ENCODE measurements at regions not wholly inside any gene's neighbourhood (a gene's known extent, or its start where the extent isn't known, plus 50 kb on each side); places are given as distances from the start of the nearest gene placed in this dataset.
A peak's percentile ranks its signal among the peaks of the same experiment; 100 is the strongest.
"Not testable (repeated sequence)": the region's sequence is repeated elsewhere in the genome, so short reads cannot be mapped to it uniquely, and the experiment has no call there.

DNA sequence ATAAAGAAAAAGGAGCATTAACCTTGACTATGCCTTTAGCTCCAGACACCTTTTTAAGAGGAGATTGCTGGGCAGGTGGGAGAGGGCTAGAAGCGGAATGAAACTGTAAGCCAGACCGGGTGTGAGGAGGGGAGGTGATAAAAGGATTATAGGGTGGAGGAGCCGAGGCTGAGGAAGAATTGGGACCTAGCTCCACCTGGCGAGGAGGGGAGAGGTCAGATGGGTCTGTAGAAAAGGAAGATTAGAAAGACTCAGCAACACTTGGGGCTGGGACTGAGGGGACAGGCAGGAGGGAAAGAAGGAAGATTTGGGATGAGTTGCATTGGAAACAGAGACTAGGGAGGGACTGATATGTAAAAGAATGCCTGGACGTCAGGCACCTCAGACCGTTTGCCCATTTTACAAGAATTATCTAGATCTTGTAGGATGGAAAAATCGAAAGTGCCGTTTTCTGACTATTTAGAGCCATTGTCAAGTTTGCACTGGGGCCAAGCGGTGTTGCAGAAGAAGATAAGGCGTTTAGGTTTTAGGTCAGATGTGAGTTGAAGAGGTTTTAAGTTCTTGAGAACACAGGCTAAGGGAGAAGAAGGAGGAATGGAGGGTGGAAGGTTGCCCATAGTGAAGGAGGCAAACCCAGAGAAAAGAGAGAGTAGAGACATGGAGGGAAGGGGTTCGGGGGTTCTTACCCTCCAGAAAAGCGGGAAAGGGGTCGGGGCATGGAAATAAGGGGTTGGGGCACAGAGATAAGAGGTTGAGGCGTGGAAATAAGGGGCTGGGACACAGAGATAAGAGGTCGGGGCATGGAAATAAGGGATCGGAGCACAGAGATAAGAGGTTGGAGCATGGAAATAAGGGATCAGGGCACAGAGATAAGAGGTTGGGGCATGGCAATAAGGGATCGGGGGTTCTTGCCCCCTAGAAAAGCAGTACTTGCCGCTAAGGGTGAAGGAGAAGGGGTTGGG lies 164.5 kb upstream of the JADE1 start:
- H3K9me3 ChIP-seq (ENCODE audit: severe bottlenecking); H3K36me3 ChIP-seq; H3K4me3 ChIP-seq (ENCODE audit: low read depth, low read length); H3K27me3 ChIP-seq (ENCODE audit: insufficient read depth, low read depth, severe bottlenecking); H3K27ac ChIP-seq: not testable (repeated sequence)
- TF ChIP-seq, protein P1, sequence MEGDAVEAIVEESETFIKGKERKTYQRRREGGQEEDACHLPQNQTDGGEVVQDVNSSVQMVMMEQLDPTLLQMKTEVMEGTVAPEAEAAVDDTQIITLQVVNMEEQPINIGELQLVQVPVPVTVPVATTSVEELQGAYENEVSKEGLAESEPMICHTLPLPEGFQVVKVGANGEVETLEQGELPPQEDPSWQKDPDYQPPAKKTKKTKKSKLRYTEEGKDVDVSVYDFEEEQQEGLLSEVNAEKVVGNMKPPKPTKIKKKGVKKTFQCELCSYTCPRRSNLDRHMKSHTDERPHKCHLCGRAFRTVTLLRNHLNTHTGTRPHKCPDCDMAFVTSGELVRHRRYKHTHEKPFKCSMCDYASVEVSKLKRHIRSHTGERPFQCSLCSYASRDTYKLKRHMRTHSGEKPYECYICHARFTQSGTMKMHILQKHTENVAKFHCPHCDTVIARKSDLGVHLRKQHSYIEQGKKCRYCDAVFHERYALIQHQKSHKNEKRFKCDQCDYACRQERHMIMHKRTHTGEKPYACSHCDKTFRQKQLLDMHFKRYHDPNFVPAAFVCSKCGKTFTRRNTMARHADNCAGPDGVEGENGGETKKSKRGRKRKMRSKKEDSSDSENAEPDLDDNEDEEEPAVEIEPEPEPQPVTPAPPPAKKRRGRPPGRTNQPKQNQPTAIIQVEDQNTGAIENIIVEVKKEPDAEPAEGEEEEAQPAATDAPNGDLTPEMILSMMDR (IDR thresholded peaks at IDR 0.05; ENCODE audit: low read depth, low read length): peak; percentile 44; the same call in 1 of the 2 replicates
- peak; percentile 84 for DNase-seq

DNA sequence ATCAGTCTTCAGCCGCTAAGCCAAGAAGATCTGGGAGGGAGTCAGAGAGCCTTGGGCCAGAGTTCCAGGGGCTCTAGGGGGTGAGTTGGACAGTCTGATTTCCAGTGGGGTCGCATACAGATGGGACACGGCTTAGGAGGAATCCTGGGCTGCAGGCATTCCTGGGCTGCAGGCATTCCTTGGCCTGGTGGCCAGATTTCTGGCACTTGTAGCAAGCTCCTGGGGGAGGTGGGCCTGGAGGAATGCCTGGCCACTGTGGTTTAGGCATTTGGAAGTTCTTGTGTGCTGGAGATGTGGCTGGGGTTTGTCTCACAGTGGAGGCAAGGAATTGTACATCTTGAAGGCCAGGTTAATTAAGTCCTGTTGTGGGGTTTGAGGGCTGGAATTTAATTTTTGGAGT lies 165.4 kb upstream of the JADE1 start:
- H3K27me3 ChIP-seq (ENCODE audit: insufficient read depth, low read depth, severe bottlenecking); H3K27ac ChIP-seq; H3K36me3 ChIP-seq; H3K9me3 ChIP-seq (ENCODE audit: severe bottlenecking); H3K4me3 ChIP-seq (ENCODE audit: low read depth, low read length); DNase-seq: not testable (repeated sequence)

DNA sequence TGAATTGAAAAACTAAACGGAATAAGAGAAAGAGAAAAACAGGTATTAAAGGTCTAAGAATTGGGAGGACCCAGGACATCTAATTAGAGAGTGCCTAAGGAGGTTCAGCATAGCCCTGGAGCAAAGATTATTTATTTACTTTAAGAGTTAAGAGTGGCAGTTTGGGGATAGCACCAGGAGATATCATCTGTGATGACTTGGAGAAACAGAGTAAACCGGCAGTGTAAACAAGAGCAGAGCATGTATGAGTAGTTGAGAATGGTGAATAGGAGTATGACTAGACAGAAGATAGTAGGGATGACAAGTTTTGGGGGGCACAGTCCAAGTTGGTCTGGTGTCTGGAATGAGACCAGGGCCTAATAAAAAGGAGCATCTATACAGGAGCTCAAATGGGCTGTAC lies 167.9 kb upstream of the JADE1 start:
- not testable (repeated sequence) for H3K9me3 ChIP-seq (ENCODE audit: severe bottlenecking); H3K36me3 ChIP-seq; H3K27me3 ChIP-seq (ENCODE audit: insufficient read depth, low read depth, severe bottlenecking); DNase-seq; H3K27ac ChIP-seq; H3K4me3 ChIP-seq (ENCODE audit: low read depth, low read length)

DNA sequence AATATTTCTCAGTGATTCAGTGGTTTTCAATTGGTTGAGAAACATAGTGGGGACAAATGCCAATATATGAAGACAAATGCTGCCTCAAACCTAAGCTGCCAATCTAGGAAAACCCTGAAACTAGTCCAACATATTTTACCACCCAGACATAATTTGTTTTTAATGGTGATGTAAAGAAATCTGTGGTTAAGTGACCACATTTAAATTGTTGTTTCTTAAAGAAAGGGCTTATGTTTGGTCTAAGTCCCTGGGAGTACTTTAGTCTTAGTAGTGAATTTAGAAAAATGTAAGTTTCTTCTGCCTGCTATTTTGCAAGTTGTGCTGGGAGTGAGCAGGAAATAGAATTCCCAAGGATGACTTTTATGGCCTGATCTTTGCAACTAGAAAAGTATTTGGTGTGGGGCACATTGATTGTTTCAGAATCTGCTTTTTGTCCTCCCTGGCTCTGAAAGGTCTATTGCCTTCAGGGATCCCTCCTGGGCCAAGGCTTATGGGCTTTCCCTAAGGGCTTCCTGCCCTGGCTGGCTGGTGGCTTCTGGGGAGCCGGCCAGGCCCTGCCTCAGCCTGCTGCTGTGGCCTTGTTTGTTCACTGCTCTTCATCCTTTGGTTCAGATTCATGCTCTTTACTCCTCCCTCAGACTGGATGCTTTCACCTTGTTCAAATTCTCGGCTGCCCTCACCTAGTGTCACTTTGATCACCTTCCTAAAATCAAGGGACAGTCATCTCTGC lies 169.8 kb upstream of the JADE1 start:
- no peaks in the 10 kb centered on the region for H3K36me3 ChIP-seq
- H3K27ac ChIP-seq: no peak overlapping the region
- TF ChIP-seq, protein P1 (IDR thresholded peaks at IDR 0.05; ENCODE audit: low read depth, low read length): no peak
- H3K27me3 ChIP-seq (ENCODE audit: insufficient read depth, low read depth, severe bottlenecking): no peaks in the 10 kb centered on the region
- no peak overlapping the region for H3K4me3 ChIP-seq (ENCODE audit: low read depth, low read length)
- H3K9me3 ChIP-seq (ENCODE audit: severe bottlenecking): no peaks in the 10 kb centered on the region
- no peak for DNase-seq

DNA sequence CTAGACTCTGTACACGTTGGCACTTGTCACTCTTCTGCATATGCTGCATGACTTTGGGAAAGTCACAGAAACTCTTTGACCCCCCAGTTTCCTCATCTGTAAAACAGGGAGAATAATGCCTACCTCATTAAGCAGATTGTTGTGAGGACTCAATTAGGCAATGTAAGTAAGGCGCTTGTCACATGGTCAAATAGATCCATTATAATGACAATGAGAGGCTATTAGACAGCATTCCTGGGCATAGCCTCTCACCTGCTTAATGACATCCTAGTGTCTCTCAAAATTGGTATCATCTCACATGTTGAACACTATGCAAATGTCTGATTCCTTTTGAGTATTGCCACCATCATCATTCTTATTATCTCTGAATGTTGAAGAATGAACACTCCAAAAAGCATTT lies 172.6 kb upstream of the JADE1 start:
- no peak for DNase-seq
- H3K9me3 ChIP-seq (ENCODE audit: severe bottlenecking): no peaks in the 10 kb centered on the region
- H3K36me3 ChIP-seq: no peaks in the 10 kb centered on the region
- TF ChIP-seq, protein P1 (IDR thresholded peaks at IDR 0.05; ENCODE audit: low read depth, low read length): no peak
- no peak overlapping the region for H3K27ac ChIP-seq
- no peaks in the 10 kb centered on the region for H3K27me3 ChIP-seq (ENCODE audit: insufficient read depth, low read depth, severe bottlenecking)
- no peak overlapping the region for H3K4me3 ChIP-seq (ENCODE audit: low read depth, low read length)

DNA sequence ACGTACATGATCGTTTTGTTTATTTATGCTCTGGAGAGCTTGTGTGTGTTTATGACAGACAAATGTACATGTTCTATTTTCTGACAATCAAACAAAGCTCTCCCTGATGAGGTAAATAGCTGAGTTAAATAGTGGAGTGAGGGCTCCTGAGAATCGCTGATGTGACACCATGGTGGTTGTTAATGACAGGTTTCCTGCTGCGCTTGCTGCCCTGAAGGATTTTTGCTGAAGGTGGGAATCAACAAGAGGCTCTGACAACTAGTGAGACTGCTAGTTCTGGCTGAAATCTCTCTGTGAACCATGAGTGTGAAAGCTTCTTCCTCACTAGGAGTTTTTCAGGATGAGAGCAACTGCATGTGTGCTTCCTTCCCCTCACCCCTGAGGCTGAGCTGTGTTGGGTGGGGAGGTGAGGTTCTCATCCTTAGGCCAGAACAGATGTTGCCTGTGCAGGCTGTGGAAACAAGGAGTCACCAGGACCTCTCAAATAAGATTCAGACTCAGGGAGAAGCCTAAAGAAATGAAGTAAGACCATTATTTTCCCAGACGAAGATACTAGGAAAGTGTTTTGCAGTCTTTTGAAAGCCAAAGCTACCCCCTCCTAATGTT lies 173.4 kb upstream of the JADE1 start:
- H3K27me3 ChIP-seq (ENCODE audit: insufficient read depth, low read depth, severe bottlenecking): no peaks in the 10 kb centered on the region
- no peaks in the 10 kb centered on the region for H3K36me3 ChIP-seq
- TF ChIP-seq, protein P1 (IDR thresholded peaks at IDR 0.05; ENCODE audit: low read depth, low read length): no peak
- H3K9me3 ChIP-seq (ENCODE audit: severe bottlenecking): no peaks in the 10 kb centered on the region
- DNase-seq: no peak
- H3K27ac ChIP-seq: no peak overlapping the region
- no peak overlapping the region for H3K4me3 ChIP-seq (ENCODE audit: low read depth, low read length)
